ENCODE measurements at regions not wholly inside any gene's neighbourhood (a gene's known extent, or its start where the extent isn't known, plus 50 kb on each side); places are given as distances from the start of the nearest gene placed in this dataset.

- TF ChIP-seq CTCF (IDR thresholded peaks at IDR 0.05; ENCODE audit: insufficient read depth, low read length, missing control alignments), result no peak
- no peak for DNase-seq (ENCODE audit: low read depth, low spot score)
- ChIA-PET POLR2A (no interaction called here), CTCF (interaction anchor here (1.3 kb wide), 1 partner anchor 1246 kb away, joined by 3 read pairs; no protein-coding TSS in a partner anchor)
- H3K4me3 ChIP-seq (ENCODE audit: low read depth, low read length), result no peak overlapping the region
Measured at GRCh38 chr2:164427111-164427510, 194.2 kb downstream of the GRB14 start.

GRCh38 chr2:164420787-164421186 is 200.5 kb downstream of the GRB14 start:
- no peak for DNase-seq (ENCODE audit: low read depth, low spot score)
- TF ChIP-seq CTCF (IDR thresholded peaks at IDR 0.05; ENCODE audit: insufficient read depth, low read length, missing control alignments), result no peak
- POLR2A ChIA-PET, result no interaction called here
- no peak overlapping the region for H3K4me3 ChIP-seq (ENCODE audit: low read depth, low read length)
- CTCF ChIA-PET, result interaction anchor here (1.1 kb wide), 1 partner anchor 1239 kb away, joined by 3 read pairs; no protein-coding TSS in a partner anchor

GRCh38 chr2:164412831-164413230 is 208.5 kb downstream of the GRB14 start:
- TF ChIP-seq CTCF (IDR thresholded peaks at IDR 0.05; ENCODE audit: insufficient read depth, low read length, missing control alignments), result no peak
- no peak overlapping the region for H3K4me3 ChIP-seq (ENCODE audit: low read depth, low read length)
- POLR2A ChIA-PET, result no interaction called here
- CTCF ChIA-PET, result no interaction called here
- DNase-seq (ENCODE audit: low read depth, low spot score), result no peak

GRCh38 chr2:164389411-164389810 is 231.9 kb downstream of the GRB14 start:
- CTCF ChIA-PET, result no interaction called here
- no peak for TF ChIP-seq CTCF (IDR thresholded peaks at IDR 0.05; ENCODE audit: insufficient read depth, low read length, missing control alignments)
- no peak overlapping the region for H3K4me3 ChIP-seq (ENCODE audit: low read depth, low read length)
- POLR2A ChIA-PET, result no interaction called here
- no peak for DNase-seq (ENCODE audit: low read depth, low spot score)

GRCh38 chr2:164388511-164388910 is 232.8 kb downstream of the GRB14 start:
- H3K4me3 ChIP-seq (ENCODE audit: low read depth, low read length), result no peak overlapping the region
- peak; percentile 58 for DNase-seq (ENCODE audit: low read depth, low spot score)
- TF ChIP-seq CTCF (IDR thresholded peaks at IDR 0.05; ENCODE audit: insufficient read depth, low read length, missing control alignments), result no peak
- ChIA-PET POLR2A (interaction anchor here (0.6 kb wide), 1 partner anchor 11 kb away, joined by 3 read pairs; no protein-coding TSS in a partner anchor), CTCF (interaction anchor here (1.3 kb wide), 1 partner anchor 41 kb away, joined by 4 read pairs; no protein-coding TSS in a partner anchor)

- ChIA-PET POLR2A (no interaction called here), CTCF (no interaction called here)
- no peak overlapping the region for H3K4me3 ChIP-seq (ENCODE audit: low read depth, low read length)
- TF ChIP-seq CTCF (IDR thresholded peaks at IDR 0.05; ENCODE audit: insufficient read depth, low read length, missing control alignments), result no peak
- no peak for DNase-seq (ENCODE audit: low read depth, low spot score)
Measured at GRCh38 chr2:164386231-164386630, 235.1 kb downstream of the GRB14 start.

All from AG04449 (cell line).